ENCODE measurements at regions not wholly inside any gene's neighbourhood (a gene's known extent, or its start where the extent isn't known, plus 50 kb on each side); places are given as distances from the start of the nearest gene placed in this dataset.

DNA sequence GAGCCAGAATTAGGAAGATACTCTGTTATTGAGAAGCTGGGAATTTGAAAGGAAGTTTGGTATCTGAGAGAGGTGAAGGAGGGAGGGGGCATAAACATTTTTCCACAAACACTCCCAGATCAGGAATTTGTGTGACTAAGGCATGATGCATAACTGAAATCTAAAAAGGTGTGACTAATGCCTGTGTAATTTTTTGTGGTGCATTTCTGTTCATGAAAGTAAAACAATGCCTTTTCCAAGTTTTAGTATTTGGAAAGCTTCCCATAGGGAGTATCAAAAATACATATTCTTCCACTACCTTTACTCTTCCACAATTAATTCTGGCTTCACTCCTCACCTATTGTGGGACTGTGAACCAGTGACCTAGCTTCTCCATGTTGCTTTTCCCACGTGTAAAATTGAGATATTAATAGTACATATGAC lies 56.4 kb upstream of the CAV2 start:
- H3K4me2 ChIP-seq (ENCODE audit: low read length), result no peak overlapping the region
- ChIA-PET POLR2A (interaction anchor here (0.6 kb wide), 1 partner anchor 22 kb away, joined by 3 read pairs; no protein-coding TSS in a partner anchor), CTCF (ENCODE audit: unreplicated experiment) (no interaction called here)
- H3K27ac ChIP-seq (ENCODE audit: low read depth, low read length, poor library complexity, severe bottlenecking), result no peak overlapping the region
- H3K9me3 ChIP-seq (ENCODE audit: low read length), result no peaks in the 10 kb centered on the region
- no peaks in the 10 kb centered on the region for H4K20me1 ChIP-seq (ENCODE audit: insufficient read depth, low read length)
- no peak overlapping the region for H2AFZ ChIP-seq (ENCODE audit: low read length)
- no peaks in the 10 kb centered on the region for H3K36me3 ChIP-seq (ENCODE audit: insufficient read depth, low read length)
- DNase-seq (ENCODE audit: low spot score), result no peak
- intact Hi-C loops (cut with micrococcal nuclease; ENCODE audit: unreplicated experiment), result no loop called here
- no peak for TF ChIP-seq CTCF (conservative IDR thresholded peaks at IDR 0.05; ENCODE audit: low read length)
- no peaks in the 10 kb centered on the region for H3K79me2 ChIP-seq (ENCODE audit: insufficient read depth, low read depth, low read length)
- H3K4me3 ChIP-seq (ENCODE audit: low read depth, low read length, poor library complexity, severe bottlenecking), result no peak overlapping the region
- H3K4me1 ChIP-seq (ENCODE audit: insufficient read depth, low read length, poor library complexity, severe bottlenecking), result no peaks in the 10 kb centered on the region
- BruUV-seq (replicated peaks), result no TSS peak
- H3K9me2 ChIP-seq (ENCODE audit: insufficient read depth, low read length), result no peaks in the 10 kb centered on the region

GRCh38 chr7:116443646-116444045 lies 55.9 kb upstream of the CAV2 start:
- no peaks in the 10 kb centered on the region for H3K9me2 ChIP-seq (ENCODE audit: insufficient read depth, low read length)
- intact Hi-C loops (cut with micrococcal nuclease; ENCODE audit: unreplicated experiment), result no loop called here
- H3K4me3 ChIP-seq (ENCODE audit: low read depth, low read length, poor library complexity, severe bottlenecking), result no peak overlapping the region
- TF ChIP-seq EZH2phosphoT487 (IDR thresholded peaks at IDR 0.05; ENCODE audit: borderline replicate concordance, low read depth, low read length) (no peak), CTCF (conservative IDR thresholded peaks at IDR 0.05; ENCODE audit: low read length) (no peak)
- H3K9me3 ChIP-seq (ENCODE audit: low read length), result no peaks in the 10 kb centered on the region
- BruUV-seq (replicated peaks), result no TSS peak
- no peak for DNase-seq (ENCODE audit: low spot score)
- H3K27ac ChIP-seq (ENCODE audit: low read depth, low read length, poor library complexity, severe bottlenecking), result no peak overlapping the region
- ChIA-PET CTCF (ENCODE audit: unreplicated experiment) (no interaction called here), POLR2A (no interaction called here)
- no peaks in the 10 kb centered on the region for H3K79me2 ChIP-seq (ENCODE audit: insufficient read depth, low read depth, low read length)
- H3K36me3 ChIP-seq (ENCODE audit: insufficient read depth, low read length), result no peaks in the 10 kb centered on the region
- no peaks in the 10 kb centered on the region for H4K20me1 ChIP-seq (ENCODE audit: insufficient read depth, low read length)
- H3K4me2 ChIP-seq (ENCODE audit: low read length), result no peak overlapping the region
- H3K4me1 ChIP-seq (ENCODE audit: insufficient read depth, low read length, poor library complexity, severe bottlenecking), result no peaks in the 10 kb centered on the region
- H2AFZ ChIP-seq (ENCODE audit: low read length), result no peak overlapping the region

- Histone ChIP-seq H3K36me3 (ENCODE audit: insufficient read depth, low read length) (no peaks in the 10 kb centered on the region), H4K20me1 (ENCODE audit: insufficient read depth, low read length) (no peaks in the 10 kb centered on the region), H3K27ac (ENCODE audit: low read depth, low read length, poor library complexity, severe bottlenecking) (no peak overlapping the region), H3K4me3 (ENCODE audit: low read depth, low read length, poor library complexity, severe bottlenecking) (no peak overlapping the region), H3K4me1 (ENCODE audit: insufficient read depth, low read length, poor library complexity, severe bottlenecking) (no peaks in the 10 kb centered on the region), H3K4me2 (ENCODE audit: low read length) (no peak overlapping the region), H3K9me2 (ENCODE audit: insufficient read depth, low read length) (no peaks in the 10 kb centered on the region), H3K79me2 (ENCODE audit: insufficient read depth, low read depth, low read length) (no peaks in the 10 kb centered on the region), H3K9me3 (ENCODE audit: low read length) (no peaks in the 10 kb centered on the region), H2AFZ (ENCODE audit: low read length) (no peak overlapping the region)
- DNase-seq (ENCODE audit: low spot score), result no peak
- TF ChIP-seq CTCF (conservative IDR thresholded peaks at IDR 0.05; ENCODE audit: low read length) (no peak), EZH2phosphoT487 (IDR thresholded peaks at IDR 0.05; ENCODE audit: borderline replicate concordance, low read depth, low read length) (no peak)
- CTCF ChIA-PET (ENCODE audit: unreplicated experiment), result no interaction called here
- intact Hi-C loops (cut with micrococcal nuclease; ENCODE audit: unreplicated experiment), result no loop called here
- POLR2A ChIA-PET, result no interaction called here
- no TSS peak for BruUV-seq (replicated peaks)
Observed at GRCh38 chr7:116445447-116446211, 53.9 kb upstream of the CAV2 start.

Data from OCI-LY7 (cell line).